ENCODE measurements at regions not wholly inside any gene's neighbourhood (a gene's known extent, or its start where the extent isn't known, plus 50 kb on each side); places are given as distances from the start of the nearest gene placed in this dataset.

GRCh38 chr12:5192726-5193125 lies 149.0 kb downstream of the KCNA5 start:
- TF ChIP-seq NRF1 (IDR thresholded peaks at IDR 0.05; ENCODE audit: low read depth, low read length) (no peak), JUND (IDR thresholded peaks at IDR 0.05) (no peak), FOSL2 (IDR thresholded peaks at IDR 0.05; ENCODE audit: borderline replicate concordance, low read depth) (no peak), SIN3A (IDR thresholded peaks at IDR 0.05; ENCODE audit: borderline replicate concordance, low read depth, low read length) (no peak), MAX (IDR thresholded peaks at IDR 0.05; ENCODE audit: low read depth) (no peak), TAF1 (IDR thresholded peaks at IDR 0.05; ENCODE audit: borderline replicate concordance, low read depth, low read length) (no peak), FOXM1 (IDR thresholded peaks at IDR 0.05; ENCODE audit: low read depth) (no peak), EZH2phosphoT487 (IDR thresholded peaks at IDR 0.05; ENCODE audit: borderline replicate concordance, low read depth) (no peak), FOXJ3 (CRISPR knock-in tag; IDR thresholded peaks at IDR 0.05) (no peak), GATA2 (CRISPR knock-in tag; IDR thresholded peaks at IDR 0.05) (no peak), ELF1 (IDR thresholded peaks at IDR 0.05) (no peak), RCOR1 (IDR thresholded peaks at IDR 0.05; ENCODE audit: low read length) (no peak)
- TF ChIP-seq, protein P1, sequence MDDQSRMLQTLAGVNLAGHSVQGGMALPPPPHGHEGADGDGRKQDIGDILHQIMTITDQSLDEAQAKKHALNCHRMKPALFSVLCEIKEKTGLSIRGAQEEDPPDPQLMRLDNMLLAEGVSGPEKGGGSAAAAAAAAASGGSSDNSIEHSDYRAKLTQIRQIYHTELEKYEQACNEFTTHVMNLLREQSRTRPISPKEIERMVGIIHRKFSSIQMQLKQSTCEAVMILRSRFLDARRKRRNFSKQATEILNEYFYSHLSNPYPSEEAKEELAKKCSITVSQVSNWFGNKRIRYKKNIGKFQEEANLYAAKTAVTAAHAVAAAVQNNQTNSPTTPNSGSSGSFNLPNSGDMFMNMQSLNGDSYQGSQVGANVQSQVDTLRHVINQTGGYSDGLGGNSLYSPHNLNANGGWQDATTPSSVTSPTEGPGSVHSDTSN (IDR thresholded peaks at IDR 0.05) = no peak
- TF ChIP-seq, protein P2, sequence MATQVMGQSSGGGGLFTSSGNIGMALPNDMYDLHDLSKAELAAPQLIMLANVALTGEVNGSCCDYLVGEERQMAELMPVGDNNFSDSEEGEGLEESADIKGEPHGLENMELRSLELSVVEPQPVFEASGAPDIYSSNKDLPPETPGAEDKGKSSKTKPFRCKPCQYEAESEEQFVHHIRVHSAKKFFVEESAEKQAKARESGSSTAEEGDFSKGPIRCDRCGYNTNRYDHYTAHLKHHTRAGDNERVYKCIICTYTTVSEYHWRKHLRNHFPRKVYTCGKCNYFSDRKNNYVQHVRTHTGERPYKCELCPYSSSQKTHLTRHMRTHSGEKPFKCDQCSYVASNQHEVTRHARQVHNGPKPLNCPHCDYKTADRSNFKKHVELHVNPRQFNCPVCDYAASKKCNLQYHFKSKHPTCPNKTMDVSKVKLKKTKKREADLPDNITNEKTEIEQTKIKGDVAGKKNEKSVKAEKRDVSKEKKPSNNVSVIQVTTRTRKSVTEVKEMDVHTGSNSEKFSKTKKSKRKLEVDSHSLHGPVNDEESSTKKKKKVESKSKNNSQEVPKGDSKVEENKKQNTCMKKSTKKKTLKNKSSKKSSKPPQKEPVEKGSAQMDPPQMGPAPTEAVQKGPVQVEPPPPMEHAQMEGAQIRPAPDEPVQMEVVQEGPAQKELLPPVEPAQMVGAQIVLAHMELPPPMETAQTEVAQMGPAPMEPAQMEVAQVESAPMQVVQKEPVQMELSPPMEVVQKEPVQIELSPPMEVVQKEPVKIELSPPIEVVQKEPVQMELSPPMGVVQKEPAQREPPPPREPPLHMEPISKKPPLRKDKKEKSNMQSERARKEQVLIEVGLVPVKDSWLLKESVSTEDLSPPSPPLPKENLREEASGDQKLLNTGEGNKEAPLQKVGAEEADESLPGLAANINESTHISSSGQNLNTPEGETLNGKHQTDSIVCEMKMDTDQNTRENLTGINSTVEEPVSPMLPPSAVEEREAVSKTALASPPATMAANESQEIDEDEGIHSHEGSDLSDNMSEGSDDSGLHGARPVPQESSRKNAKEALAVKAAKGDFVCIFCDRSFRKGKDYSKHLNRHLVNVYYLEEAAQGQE (IDR thresholded peaks at IDR 0.05; ENCODE audit: low read depth, low read length) = no peak
- Histone ChIP-seq H3K4me3 (ENCODE audit: low read depth in 2 of 2, low read length in 1 of 2) (no peak overlapping the region), H3K4me1 (ENCODE audit: control insufficient read depth in 1 of 2, insufficient read depth in 2 of 2, low read depth in 1 of 2, low read length in 1 of 2) (no peaks in the 10 kb centered on the region), H3K9me2 (no peaks in the 10 kb centered on the region), H2AFZ (ENCODE audit: low read depth) (no peak overlapping the region), H3K4me2 (no peak overlapping the region), H3K27ac (ENCODE audit: low read depth in 2 of 2, low read length in 1 of 2) (no peak overlapping the region), H3K9me3 (no peaks in the 10 kb centered on the region), H4K20me1 (ENCODE audit: insufficient read depth) (no peaks in the 10 kb centered on the region), H3K36me3 (replicated peaks in 1 of 2; ENCODE audit: control insufficient read depth in 1 of 2, insufficient read depth in 2 of 2, low read length in 1 of 2) (peaks cover 0 to 9% of the 10 kb centered on the region in 2 experiments), H3F3A (replicated peaks; ENCODE audit: insufficient read depth) (no peaks in the 10 kb centered on the region), H3K9ac (no peak overlapping the region), H3K79me2 (ENCODE audit: insufficient read depth) (no peaks in the 10 kb centered on the region), H3K27me3 (ENCODE audit: insufficient read depth) (no peaks in the 10 kb centered on the region)
- WGBS (ENCODE audit: low lambda C conversion rate) = 89% methylated on average over 2 of the region's 2 CpGs
- DNase-seq = no peak
- ChIA-PET POLR2A (no interaction called here), CTCF (no interaction called here)

- peaks cover 0 to 2% of the 10 kb centered on the region in 2 experiments for H3K36me3 ChIP-seq (replicated peaks in 1 of 2; ENCODE audit: control insufficient read depth in 1 of 2, insufficient read depth in 2 of 2, low read length in 1 of 2)
- H3K79me2 ChIP-seq (ENCODE audit: insufficient read depth) = no peaks in the 10 kb centered on the region
- POLR2A ChIA-PET = interaction anchor here (0.7 kb wide), 1 partner anchor 39 kb away, joined by 5 read pairs; no protein-coding TSS in a partner anchor
- H3K27me3 ChIP-seq (ENCODE audit: insufficient read depth) = no peaks in the 10 kb centered on the region
- no peak overlapping the region for H3K27ac ChIP-seq (ENCODE audit: low read depth in 2 of 2, low read length in 1 of 2)
- H3K9ac ChIP-seq = no peak overlapping the region
- H3K9me3 ChIP-seq = no peaks in the 10 kb centered on the region
- no peak overlapping the region for H2AFZ ChIP-seq (ENCODE audit: low read depth)
- H3K4me1 ChIP-seq (ENCODE audit: control insufficient read depth in 1 of 2, insufficient read depth in 2 of 2, low read depth in 1 of 2, low read length in 1 of 2) = no peaks in the 10 kb centered on the region
- H3F3A ChIP-seq (replicated peaks; ENCODE audit: insufficient read depth) = no peaks in the 10 kb centered on the region
- H3K4me2 ChIP-seq = no peak overlapping the region
- no peaks in the 10 kb centered on the region for H3K9me2 ChIP-seq
- no peak for TF ChIP-seq CHD2 (IDR thresholded peaks at IDR 0.05; ENCODE audit: low read length, partially characterized antibody)
- no peak overlapping the region for H3K4me3 ChIP-seq (ENCODE audit: low read depth in 2 of 2, low read length in 1 of 2)
- DNase-seq = no peak
- CTCF ChIA-PET = interaction anchor here (0.7 to 1.1 kb wide), 2 partner anchors 9 to 28 kb away, joined by 3 read pairs; no protein-coding TSS in a partner anchor
- 53% methylated on average over 2 of the region's 2 CpGs for WGBS (ENCODE audit: low lambda C conversion rate)
- H4K20me1 ChIP-seq (ENCODE audit: insufficient read depth) = no peaks in the 10 kb centered on the region
Measured at GRCh38 chr12:5194306-5194705, 150.6 kb downstream of the KCNA5 start.
